ENCODE measurements at regions not wholly inside any gene's neighbourhood (a gene's known extent, or its start where the extent isn't known, plus 50 kb on each side); places are given as distances from the start of the nearest gene placed in this dataset.

DNA sequence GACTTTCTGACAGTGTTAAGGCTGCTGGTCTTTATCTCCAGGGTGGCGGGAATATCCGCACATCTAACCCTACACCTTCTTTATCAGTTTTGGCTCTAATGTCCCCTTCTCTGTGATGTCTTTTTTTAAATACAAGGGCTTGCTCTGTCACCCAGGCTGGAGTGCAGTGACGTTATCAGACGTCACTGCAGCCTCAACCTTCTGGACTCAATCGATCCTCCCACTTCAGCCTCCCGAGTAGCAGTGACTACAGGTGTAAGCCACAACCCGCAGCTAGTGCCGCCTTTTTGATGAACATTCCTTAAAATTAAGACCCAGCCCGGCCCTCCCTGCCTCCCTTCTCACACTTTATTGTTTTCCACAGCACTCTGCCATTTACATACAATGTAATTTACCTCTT lies 120.1 kb upstream of the CDH4 start:
- no peaks in the 10 kb centered on the region for H3K4me1 Mint-ChIP-seq
- no peak for ATAC-seq (replicated peaks; ENCODE audit: extremely low read depth, poor library complexity, severe bottlenecking)
- H3K27ac Mint-ChIP-seq (ENCODE audit: low read depth), result no peak overlapping the region

DNA sequence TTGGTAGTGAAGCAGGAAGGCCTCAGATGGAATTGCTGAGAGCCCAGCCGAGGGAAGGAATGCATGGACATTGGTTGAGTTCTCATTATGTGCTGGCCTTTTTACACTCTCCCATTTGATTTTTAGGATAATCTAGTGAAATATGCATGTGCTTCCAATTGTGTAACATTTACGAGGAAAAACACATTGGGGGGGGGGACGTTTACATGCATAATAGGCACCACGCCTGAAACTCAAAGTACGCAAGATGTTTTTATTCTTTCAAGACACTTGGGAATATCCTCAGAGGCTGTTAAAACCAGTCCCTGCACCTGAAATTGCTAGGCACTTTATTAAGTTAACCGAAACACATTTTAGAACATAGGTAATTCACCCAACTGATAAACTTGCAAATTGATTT lies 118.5 kb upstream of the CDH4 start:
- no peaks in the 10 kb centered on the region for H3K9me3 Mint-ChIP-seq
- H3K27me3 Mint-ChIP-seq, result peaks cover 56% of the 10 kb centered on the region
- DNase-seq (ENCODE audit: low spot score in 2 of 2) (no peak), ATAC-seq (replicated peaks; ENCODE audit: extremely low read depth, poor library complexity, severe bottlenecking) (no peak)
- no peaks in the 10 kb centered on the region for H3K36me3 Mint-ChIP-seq (ENCODE audit: insufficient read depth)
- H3K4me1 Mint-ChIP-seq, result no peaks in the 10 kb centered on the region
- H3K4me3 Mint-ChIP-seq, result no peak overlapping the region
- H3K27ac Mint-ChIP-seq (ENCODE audit: low read depth), result no peak overlapping the region

More for the DNA sequence above, 120.1 kb upstream of the CDH4 start:
- DNase-seq (ENCODE audit: low spot score in 2 of 2), result no peak
- H3K36me3 Mint-ChIP-seq (ENCODE audit: insufficient read depth), result no peaks in the 10 kb centered on the region
- H3K4me3 Mint-ChIP-seq, result no peak overlapping the region
- H3K27me3 Mint-ChIP-seq, result peaks cover 43% of the 10 kb centered on the region
- H3K9me3 Mint-ChIP-seq, result no peaks in the 10 kb centered on the region

DNA sequence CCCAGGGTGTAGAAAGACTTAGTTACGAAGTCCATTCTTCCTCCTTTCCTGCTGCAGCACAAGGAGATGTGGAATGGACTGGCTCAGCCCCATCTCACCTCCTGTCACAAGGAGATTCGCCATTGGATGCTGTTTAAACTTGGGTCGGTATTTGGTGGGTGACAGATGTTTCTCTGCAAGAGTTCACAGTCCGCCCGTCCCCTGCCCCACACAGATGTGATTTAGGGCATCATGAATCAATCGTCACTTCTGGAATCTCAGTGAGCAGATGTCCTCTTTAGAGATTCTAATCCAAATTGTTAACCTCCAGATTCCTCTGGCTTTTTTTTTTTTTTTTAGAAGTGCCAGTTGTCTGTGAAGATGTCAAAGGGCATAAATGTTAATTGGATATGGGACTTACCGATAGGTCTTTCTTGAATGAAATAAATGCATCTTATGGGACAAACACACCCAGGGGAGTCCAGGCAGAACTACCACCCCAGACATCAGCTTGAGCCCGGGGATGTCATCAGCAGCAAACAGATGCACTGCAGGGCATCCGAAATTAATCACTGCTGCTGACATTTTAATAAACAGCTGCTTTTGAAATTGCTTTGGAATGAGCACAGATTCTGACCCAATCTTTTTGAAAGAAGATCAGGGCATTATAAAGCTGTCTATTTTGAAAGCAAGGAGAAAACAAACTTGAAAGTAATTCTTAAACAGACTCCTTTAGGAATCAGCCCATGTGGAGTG lies 117.6 kb upstream of the CDH4 start:
- H3K36me3 Mint-ChIP-seq (ENCODE audit: insufficient read depth), result no peaks in the 10 kb centered on the region
- no peak for DNase-seq (ENCODE audit: low spot score in 2 of 2)
- peaks cover 55% of the 10 kb centered on the region for H3K27me3 Mint-ChIP-seq
- H3K4me1 Mint-ChIP-seq, result no peaks in the 10 kb centered on the region
- no peak overlapping the region for H3K27ac Mint-ChIP-seq (ENCODE audit: low read depth)
- ATAC-seq (replicated peaks; ENCODE audit: extremely low read depth, poor library complexity, severe bottlenecking), result no peak
- no peak overlapping the region for H3K4me3 Mint-ChIP-seq
- H3K9me3 Mint-ChIP-seq, result no peaks in the 10 kb centered on the region

DNA sequence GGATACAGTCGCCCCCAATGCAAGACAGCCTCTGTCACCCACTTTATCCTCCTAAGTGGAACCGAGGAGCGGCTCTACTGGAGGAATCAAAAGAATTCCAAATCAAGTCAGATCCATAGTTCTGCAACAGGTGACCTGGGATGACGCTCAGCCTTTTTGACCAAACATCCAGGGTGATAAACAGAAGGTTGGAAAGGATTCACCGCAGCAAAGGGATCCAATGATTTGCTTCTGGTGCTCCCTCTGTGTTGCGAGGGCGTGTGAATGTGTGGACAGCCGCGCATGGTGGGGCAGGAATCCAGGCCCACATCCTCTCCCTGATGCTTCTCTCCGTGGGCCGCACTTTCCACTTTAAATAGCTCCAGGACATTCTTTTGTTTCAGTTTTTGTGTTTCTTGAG lies 116.8 kb upstream of the CDH4 start:
- H3K36me3 Mint-ChIP-seq (ENCODE audit: insufficient read depth), result no peaks in the 10 kb centered on the region
- no peak for ATAC-seq (replicated peaks; ENCODE audit: extremely low read depth, poor library complexity, severe bottlenecking)
- H3K4me3 Mint-ChIP-seq, result no peak overlapping the region
- no peak for DNase-seq (ENCODE audit: low spot score in 2 of 2)
- H3K9me3 Mint-ChIP-seq, result no peaks in the 10 kb centered on the region
- no peak overlapping the region for H3K27ac Mint-ChIP-seq (ENCODE audit: low read depth)
- H3K27me3 Mint-ChIP-seq, result peaks cover 47% of the 10 kb centered on the region
- H3K4me1 Mint-ChIP-seq, result no peaks in the 10 kb centered on the region

DNA sequence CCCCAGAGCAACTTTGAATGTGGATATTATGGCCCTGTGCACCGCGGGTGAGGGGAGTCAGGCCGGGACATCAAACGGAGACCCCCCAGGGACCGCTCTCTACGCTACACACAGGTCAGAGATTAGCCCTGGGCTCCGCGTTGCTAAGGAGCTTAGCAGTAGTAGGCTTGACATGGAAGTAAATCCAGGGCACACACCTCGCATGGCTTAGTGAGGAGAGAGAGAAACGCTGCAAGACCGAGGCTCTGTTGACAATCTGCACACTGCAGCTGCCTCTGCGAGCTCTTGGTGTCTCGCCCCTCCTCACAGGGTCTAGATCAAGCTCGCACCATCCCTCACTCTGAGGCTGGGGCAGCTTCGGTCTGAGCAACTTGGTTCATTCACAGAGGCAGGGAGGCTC lies 116.1 kb upstream of the CDH4 start:
- no peaks in the 10 kb centered on the region for H3K4me1 Mint-ChIP-seq
- H3K4me3 Mint-ChIP-seq, result no peak overlapping the region
- no peaks in the 10 kb centered on the region for H3K36me3 Mint-ChIP-seq (ENCODE audit: insufficient read depth)
- peaks cover 40% of the 10 kb centered on the region for H3K27me3 Mint-ChIP-seq
- H3K27ac Mint-ChIP-seq (ENCODE audit: low read depth), result no peak overlapping the region
- H3K9me3 Mint-ChIP-seq, result no peaks in the 10 kb centered on the region
- DNase-seq (ENCODE audit: low spot score in 2 of 2) (no peak), ATAC-seq (replicated peaks; ENCODE audit: extremely low read depth, poor library complexity, severe bottlenecking) (no peak)

DNA sequence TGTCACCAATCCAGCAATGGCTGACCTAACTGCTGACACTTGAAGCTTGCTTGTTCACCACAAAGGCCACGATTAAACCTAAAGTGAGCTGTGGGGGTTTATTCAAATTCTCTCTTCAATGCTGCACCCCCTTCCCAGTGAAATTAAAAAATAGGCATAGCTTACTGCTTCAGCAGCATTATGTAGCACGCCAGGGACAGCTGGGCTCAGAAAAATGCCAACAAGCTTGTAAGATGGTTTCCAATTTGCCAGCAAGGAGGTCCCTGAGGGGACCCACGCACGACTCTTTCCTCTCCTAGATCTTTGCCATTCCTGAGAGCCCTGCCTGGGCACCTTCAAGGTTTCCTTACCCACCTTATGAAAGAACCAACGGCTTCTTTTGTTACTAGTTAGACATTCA lies 113.5 kb upstream of the CDH4 start:
- ATAC-seq (replicated peaks; ENCODE audit: extremely low read depth, poor library complexity, severe bottlenecking), result no peak
- peaks cover 5% of the 10 kb centered on the region for H3K9me3 Mint-ChIP-seq
- no peak overlapping the region for H3K4me3 Mint-ChIP-seq
- H3K36me3 Mint-ChIP-seq (ENCODE audit: insufficient read depth), result no peaks in the 10 kb centered on the region
- DNase-seq (ENCODE audit: low spot score in 2 of 2), result no peak
- H3K4me1 Mint-ChIP-seq, result no peaks in the 10 kb centered on the region
- no peak overlapping the region for H3K27ac Mint-ChIP-seq (ENCODE audit: low read depth)
- peaks cover 27% of the 10 kb centered on the region for H3K27me3 Mint-ChIP-seq

DNA sequence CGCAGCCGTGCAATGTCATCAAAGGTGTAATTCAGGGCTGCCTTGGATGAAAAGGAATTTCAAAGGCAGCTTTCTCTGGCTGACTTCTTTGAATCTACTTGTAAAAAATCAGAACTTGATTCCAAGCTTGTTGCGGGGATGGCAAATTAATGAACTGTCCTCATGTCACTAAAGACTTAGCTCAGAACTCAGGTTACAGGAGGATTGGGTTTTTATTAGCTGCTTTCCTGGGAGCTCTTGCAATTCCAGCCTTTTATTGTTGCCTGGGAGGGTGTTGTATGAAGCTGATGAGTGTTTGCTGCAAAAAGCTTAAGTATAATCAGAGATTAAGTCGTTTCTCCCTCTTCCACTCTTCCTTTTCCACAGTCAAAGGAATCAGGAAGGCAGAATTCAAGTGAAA lies 113.0 kb upstream of the CDH4 start:
- Mint-ChIP-seq H3K4me3 (no peak overlapping the region), H3K4me1 (no peaks in the 10 kb centered on the region), H3K27ac (ENCODE audit: low read depth) (no peak overlapping the region), H3K9me3 (peaks cover 5% of the 10 kb centered on the region), H3K27me3 (peaks cover 28% of the 10 kb centered on the region), H3K36me3 (ENCODE audit: insufficient read depth) (peaks cover under 1% of the 10 kb centered on the region)
- ATAC-seq (replicated peaks; ENCODE audit: extremely low read depth, poor library complexity, severe bottlenecking) (no peak), DNase-seq (ENCODE audit: low spot score in 2 of 2) (no peak)

DNA sequence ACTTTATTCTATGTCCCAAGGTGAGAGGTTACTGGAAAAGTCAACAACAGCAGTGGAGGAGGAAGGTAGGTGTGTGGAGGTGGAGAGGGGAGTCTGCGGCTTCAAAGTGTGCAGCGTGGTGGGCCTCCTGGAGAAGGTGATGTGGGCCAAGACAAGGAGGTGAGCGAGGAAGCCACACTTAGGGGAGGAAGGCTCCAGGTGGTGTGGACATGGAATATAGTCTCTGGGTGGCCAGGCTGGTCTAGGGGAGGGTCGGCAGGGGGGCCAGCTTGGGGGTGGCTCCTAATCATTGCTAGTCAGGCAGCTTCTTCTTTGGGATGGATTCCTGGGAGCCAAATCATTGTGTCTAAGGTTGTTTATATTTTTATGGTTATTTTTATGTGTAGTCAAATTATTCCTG lies 111.5 kb upstream of the CDH4 start:
- DNase-seq (ENCODE audit: low spot score in 2 of 2) (no peak), ATAC-seq (replicated peaks; ENCODE audit: extremely low read depth, poor library complexity, severe bottlenecking) (no peak)
- Mint-ChIP-seq H3K4me3 (no peak overlapping the region), H3K9me3 (peaks cover 5% of the 10 kb centered on the region), H3K27me3 (peaks cover 28% of the 10 kb centered on the region), H3K36me3 (ENCODE audit: insufficient read depth) (peaks cover 3% of the 10 kb centered on the region), H3K27ac (ENCODE audit: low read depth) (no peak overlapping the region), H3K4me1 (no peaks in the 10 kb centered on the region)

DNA sequence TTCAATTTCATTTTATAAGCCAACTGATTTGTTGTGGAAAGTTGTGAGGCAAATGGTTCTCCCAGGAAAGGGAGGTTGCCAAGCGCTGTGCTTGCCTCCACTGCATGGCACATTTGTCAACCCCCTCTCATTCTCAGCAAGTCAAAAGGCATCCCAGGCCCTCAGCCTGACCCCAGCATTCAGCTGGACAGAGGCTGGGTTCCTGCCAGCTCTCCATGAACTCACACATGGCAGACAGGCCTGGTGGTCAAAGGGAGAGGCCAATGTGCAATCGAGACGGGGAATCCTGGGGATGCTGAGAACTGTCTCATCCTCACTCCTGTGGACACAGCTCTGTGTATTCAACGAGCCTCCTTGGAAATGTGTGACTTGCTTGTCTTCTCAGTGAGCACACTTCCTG lies 106.0 kb upstream of the CDH4 start:
- H3K27ac Mint-ChIP-seq (ENCODE audit: low read depth), result no peak overlapping the region
- H3K36me3 Mint-ChIP-seq (ENCODE audit: insufficient read depth), result peaks cover 3% of the 10 kb centered on the region
- no peaks in the 10 kb centered on the region for H3K4me1 Mint-ChIP-seq
- ATAC-seq (replicated peaks; ENCODE audit: extremely low read depth, poor library complexity, severe bottlenecking) (no peak), DNase-seq (ENCODE audit: low spot score in 2 of 2) (no peak)
- no peak overlapping the region for H3K4me3 Mint-ChIP-seq
- peaks cover 5% of the 10 kb centered on the region for H3K9me3 Mint-ChIP-seq
- peaks cover 19% of the 10 kb centered on the region for H3K27me3 Mint-ChIP-seq

DNA sequence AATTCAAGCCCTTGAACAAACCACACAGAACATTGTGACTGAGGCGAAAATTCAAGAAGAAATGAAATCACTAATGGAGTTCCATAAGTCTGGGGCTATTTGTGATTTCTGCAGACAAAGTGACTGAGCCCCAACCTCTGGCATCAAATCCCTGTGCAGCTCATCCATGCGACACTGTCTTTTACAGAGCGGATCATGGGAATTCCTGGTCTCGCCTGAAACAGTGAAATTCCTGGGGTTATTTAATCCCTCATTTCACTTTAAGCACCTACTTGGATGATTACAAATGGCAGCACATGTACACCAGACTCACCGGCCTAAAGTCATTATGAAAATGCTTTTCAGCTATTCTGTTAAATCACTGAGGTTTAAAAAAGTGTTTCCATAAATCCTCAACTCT lies 102.4 kb upstream of the CDH4 start:
- Mint-ChIP-seq H3K4me3 (no peak overlapping the region), H3K9me3 (no peaks in the 10 kb centered on the region), H3K27ac (ENCODE audit: low read depth) (no peak overlapping the region), H3K4me1 (no peaks in the 10 kb centered on the region), H3K27me3 (peaks cover 27% of the 10 kb centered on the region), H3K36me3 (ENCODE audit: insufficient read depth) (no peaks in the 10 kb centered on the region)
- DNase-seq (ENCODE audit: low spot score in 2 of 2), result no peak
- ATAC-seq (replicated peaks; ENCODE audit: extremely low read depth, poor library complexity, severe bottlenecking), result no peak

DNA sequence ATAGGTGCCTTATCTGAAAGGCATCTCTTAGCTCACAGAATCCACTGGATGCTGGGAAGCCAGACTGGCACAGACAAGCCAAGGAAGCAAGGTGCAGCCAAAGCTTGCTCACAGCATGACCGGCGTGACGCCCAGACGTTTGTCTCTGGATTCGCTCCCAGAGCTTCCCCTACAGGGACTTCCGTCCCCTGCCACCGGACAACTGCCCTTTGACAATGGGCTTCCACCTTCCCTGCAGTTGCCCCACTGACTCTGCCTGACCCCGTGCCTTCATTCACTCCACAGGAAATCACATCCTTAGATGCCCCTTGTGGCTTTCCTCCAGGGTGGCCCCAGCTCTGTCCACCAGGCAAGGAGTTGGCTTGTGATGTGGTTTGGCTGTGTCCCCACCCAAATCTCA lies 94.8 kb upstream of the CDH4 start:
- Mint-ChIP-seq H3K27me3 (peaks cover 30% of the 10 kb centered on the region), H3K9me3 (peaks cover 5% of the 10 kb centered on the region), H3K4me1 (no peaks in the 10 kb centered on the region), H3K4me3 (no peak overlapping the region), H3K27ac (ENCODE audit: low read depth) (no peak overlapping the region), H3K36me3 (ENCODE audit: insufficient read depth) (no peaks in the 10 kb centered on the region)
- no peak for DNase-seq (ENCODE audit: low spot score in 2 of 2)
- ATAC-seq (replicated peaks; ENCODE audit: extremely low read depth, poor library complexity, severe bottlenecking), result no peak

DNA sequence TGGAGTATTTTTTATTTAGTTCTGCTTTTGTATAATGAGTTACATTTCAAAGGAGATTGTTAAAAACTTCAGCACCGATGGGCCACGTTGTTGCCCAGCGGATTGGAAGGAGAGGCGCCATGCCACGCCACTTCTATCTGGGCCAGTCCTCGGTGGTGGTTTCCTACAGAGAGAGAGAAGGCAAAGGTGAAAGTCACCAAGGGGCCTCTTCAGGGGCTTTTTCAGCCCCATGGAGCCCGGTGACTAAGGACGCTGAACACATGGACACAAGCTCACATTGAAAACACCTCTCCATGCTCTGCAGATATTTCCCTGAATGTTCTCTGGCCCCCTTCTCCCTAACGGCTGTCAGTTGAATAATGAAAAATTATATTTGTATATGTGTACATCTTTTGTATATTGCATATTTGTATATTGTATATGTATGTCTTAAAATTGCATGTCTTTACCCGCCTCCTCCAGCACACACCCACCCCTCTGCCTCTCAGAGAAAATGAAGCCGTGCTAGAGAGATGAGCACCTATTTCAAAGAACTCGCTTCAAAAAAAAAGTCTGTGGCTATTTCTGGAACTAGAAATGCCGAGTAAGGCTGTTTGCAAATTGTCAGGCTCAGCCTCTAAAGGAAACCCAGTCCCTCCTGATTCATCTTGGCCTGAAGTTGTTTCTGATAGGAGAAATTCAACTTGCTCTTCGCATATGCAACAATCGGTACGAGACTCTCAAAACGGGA lies 91.9 kb upstream of the CDH4 start:
- H3K4me3 Mint-ChIP-seq, result no peak overlapping the region
- peaks cover 5% of the 10 kb centered on the region for H3K9me3 Mint-ChIP-seq
- H3K36me3 Mint-ChIP-seq (ENCODE audit: insufficient read depth), result no peaks in the 10 kb centered on the region
- DNase-seq (ENCODE audit: low spot score in 2 of 2) (no peak), ATAC-seq (replicated peaks; ENCODE audit: extremely low read depth, poor library complexity, severe bottlenecking) (no peak)
- no peaks in the 10 kb centered on the region for H3K4me1 Mint-ChIP-seq
- no peak overlapping the region for H3K27ac Mint-ChIP-seq (ENCODE audit: low read depth)
- H3K27me3 Mint-ChIP-seq, result peaks cover 17% of the 10 kb centered on the region

DNA sequence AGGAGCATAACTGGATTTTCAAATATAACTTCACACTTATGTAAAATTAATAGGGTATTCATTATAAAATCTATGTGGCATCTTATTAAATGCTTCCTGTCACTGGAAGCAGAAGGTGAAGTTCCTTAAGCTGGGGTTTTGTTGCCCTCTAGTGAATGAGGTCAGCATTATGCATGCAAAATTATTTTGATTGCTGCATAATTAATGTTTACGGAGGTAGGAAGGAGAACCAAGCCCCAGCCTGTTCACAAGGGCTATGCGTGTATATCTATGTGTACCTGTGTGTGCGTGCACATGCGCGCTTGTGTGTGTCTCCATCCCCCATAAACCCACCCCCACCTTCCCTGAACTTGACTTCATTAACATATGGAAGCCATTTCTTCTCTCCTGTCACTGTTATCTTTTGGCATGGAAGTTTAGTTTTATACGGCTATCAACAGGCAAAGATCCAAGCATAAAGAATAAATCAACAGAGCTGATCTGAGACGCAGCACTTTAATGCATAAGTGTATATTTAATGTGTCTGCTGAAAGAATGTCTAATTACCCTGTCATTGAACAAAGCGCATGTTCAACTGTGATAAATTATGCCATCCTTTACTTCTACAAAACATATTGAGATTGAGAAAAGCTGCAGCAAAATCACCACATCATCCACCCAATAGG lies 90.2 kb upstream of the CDH4 start:
- ATAC-seq (replicated peaks; ENCODE audit: extremely low read depth, poor library complexity, severe bottlenecking), result no peak
- Mint-ChIP-seq H3K4me3 (no peak overlapping the region), H3K27me3 (peaks cover 15% of the 10 kb centered on the region), H3K4me1 (no peaks in the 10 kb centered on the region), H3K36me3 (ENCODE audit: insufficient read depth) (no peaks in the 10 kb centered on the region), H3K9me3 (peaks cover 5% of the 10 kb centered on the region), H3K27ac (ENCODE audit: low read depth) (no peak overlapping the region)
- no peak for DNase-seq (ENCODE audit: low spot score in 2 of 2)
